MM.1S (cell line): ENCODE measurements at regions not wholly inside any gene's neighbourhood (a gene's known extent, or its start where the extent isn't known, plus 50 kb on each side); places are given as distances from the start of the nearest gene placed in this dataset.

ENCODE experiments used
- CTCF ChIP-seq: fragments of 300-600 bp; sonication (generic); IDR thresholded peaks from 2 replicates; pipeline ENCODE4 v1.5.1; 2016; ENCODE audit warnings: antibody characterized with exemption, low read length, mixed read lengths
- EZH2 ChIP-seq: fragments of 300-600 bp; sonication (generic); optimal IDR thresholded peaks from 2 replicates; pipeline ENCODE3; 2017; ENCODE audit warnings: low read depth, mild to moderate bottlenecking, antibody characterized with exemption, low read length, mixed read lengths

- TF ChIP-seq CTCF (no peak), EZH2 (no peak)
These were observed 138.0 kb downstream of the GJA1 start for GRCh38 chr6:121573481-121573880.
